H9 (cell line): ENCODE measurements at regions not wholly inside any gene's neighbourhood (a gene's known extent, or its start where the extent isn't known, plus 50 kb on each side); places are given as distances from the start of the nearest gene placed in this dataset.

Experiments used
- DNase-seq: peaks from one replicate; pipeline ENCODE4 v3.0.0-alpha.2; 2017
- H2AFZ ChIP-seq: one replicate; pipeline ENCODE4 v1.6.1; 2013; ENCODE audit warnings: mild to moderate bottlenecking, low read length, control low read depth, moderate library complexity
- H2AK5ac ChIP-seq: 2 replicates; pipeline ENCODE4 v1.6.1; 2013; ENCODE audit warnings: low read length, control low read depth, mixed read lengths; ENCODE audit not compliant: insufficient read length
- H2BK120ac ChIP-seq: one replicate; pipeline ENCODE4 v1.6.1; 2013; ENCODE audit warnings: low read depth, mild to moderate bottlenecking, low read length, control low read depth, inconsistent platforms; ENCODE audit not compliant: poor library complexity, severe bottlenecking
- H2BK12ac ChIP-seq: 2 replicates; pipeline ENCODE4 v1.6.1; 2013; ENCODE audit warnings: low read length, control low read depth, mixed read lengths, low read depth; ENCODE audit not compliant: insufficient read length
- H2BK15ac ChIP-seq: 2 replicates; pipeline ENCODE4 v1.6.1; 2013; ENCODE audit warnings: low read depth, low read length, control low read depth
- H2BK20ac ChIP-seq: one replicate; pipeline ENCODE4 v1.6.1; 2013; ENCODE audit warnings: low read depth, mild to moderate bottlenecking, low read length, control low read depth, inconsistent platforms; ENCODE audit not compliant: poor library complexity, severe bottlenecking
- H2BK5ac ChIP-seq: 2 replicates; pipeline ENCODE4 v1.6.1; 2013; ENCODE audit warnings: low read length, control low read depth, mixed read lengths; ENCODE audit not compliant: insufficient read length
- H3K14ac ChIP-seq: 2 replicates; pipeline ENCODE4 v1.6.1; 2013; ENCODE audit warnings: low read length, control low read depth; ENCODE audit not compliant: insufficient read depth
- H3K18ac ChIP-seq: 2 replicates; pipeline ENCODE4 v1.6.1; 2013; ENCODE audit warnings: low read depth, mild to moderate bottlenecking, mixed read lengths, low read length, control low read depth; ENCODE audit not compliant: insufficient read length
- H3K23ac ChIP-seq: 2 replicates; pipeline ENCODE4 v1.6.1; 2013; ENCODE audit warnings: low read length, control low read depth, mixed read lengths, low read depth; ENCODE audit not compliant: insufficient read length
- H3K23me2 ChIP-seq: 2 replicates; pipeline ENCODE4 v1.6.1; 2013; ENCODE audit warnings: low read depth, mild to moderate bottlenecking, mixed read lengths, low read length, control low read depth; ENCODE audit not compliant: insufficient read length, poor library complexity, severe bottlenecking
- H3K27ac ChIP-seq: 2 replicates; pipeline ENCODE4 v1.5.1; 2013; ENCODE audit warnings: low read length, control low read depth, mixed read lengths, low read depth; ENCODE audit not compliant: insufficient read length
- H3K27me3 ChIP-seq: 2 replicates; pipeline ENCODE4 v1.6.1; 2013; ENCODE audit warnings: low read length, control low read depth, inconsistent platforms; ENCODE audit not compliant: insufficient read depth
- H3K4ac ChIP-seq: 2 replicates; pipeline ENCODE4 v1.6.1; 2013; ENCODE audit warnings: low read depth, mild to moderate bottlenecking, control low read depth, inconsistent platforms, low read length, moderate library complexity
- H3K4me1 ChIP-seq: 2 replicates; pipeline ENCODE4 v1.6.1; 2013; ENCODE audit warnings: low read length, control low read depth, inconsistent platforms; ENCODE audit not compliant: insufficient read depth
- H3K4me2 ChIP-seq: 2 replicates; pipeline ENCODE4 v1.6.1; 2013; ENCODE audit warnings: low read length, control low read depth, mixed read lengths; ENCODE audit not compliant: insufficient read length, insufficient read depth
- H3K56ac ChIP-seq: 2 replicates; pipeline ENCODE4 v1.6.1; 2013; ENCODE audit warnings: low read depth, mild to moderate bottlenecking, mixed read lengths, low read length, control low read depth; ENCODE audit not compliant: insufficient read length
- H3K79me1 ChIP-seq: 2 replicates; pipeline ENCODE4 v1.6.1; 2013; ENCODE audit warnings: low read depth, mild to moderate bottlenecking, moderate library complexity, low read length, control low read depth, inconsistent platforms; ENCODE audit not compliant: insufficient read depth, poor library complexity, severe bottlenecking
- H3K79me2 ChIP-seq: 2 replicates; pipeline ENCODE4 v1.6.1; 2013; ENCODE audit warnings: low read length, control low read depth, inconsistent platforms; ENCODE audit not compliant: insufficient read depth
- H3K9ac ChIP-seq: 2 replicates; pipeline ENCODE4 v1.6.1; 2013; ENCODE audit warnings: low read length, control low read depth, mixed read lengths; ENCODE audit not compliant: insufficient read length; ENCODE audit errors: extremely low read depth
- H3K9me3 ChIP-seq: one replicate; pipeline ENCODE4 v1.6.1; 2013; ENCODE audit warnings: low read depth, low read length, inconsistent platforms; ENCODE audit not compliant: control insufficient read depth
- H3T11ph ChIP-seq: one replicate; pipeline ENCODE4 v1.6.1; 2013; ENCODE audit warnings: mild to moderate bottlenecking, low read length, control low read depth, inconsistent platforms
- H4K20me1 ChIP-seq: one replicate; pipeline ENCODE4 v1.6.1; 2013; ENCODE audit not compliant: control insufficient read depth, insufficient read length, insufficient read depth
- H4K5ac ChIP-seq: 2 replicates; pipeline ENCODE4 v1.6.1; 2013; ENCODE audit warnings: low read depth, mild to moderate bottlenecking, mixed read lengths, low read length, control low read depth; ENCODE audit not compliant: insufficient read length
- H4K8ac ChIP-seq: replicated peaks from 2 replicates; pipeline ENCODE4 v1.6.1; 2013; ENCODE audit warnings: low read length, control low read depth, mixed read lengths, low read depth; ENCODE audit not compliant: insufficient read length
- H4K91ac ChIP-seq: 2 replicates; pipeline ENCODE4 v1.6.1; 2013; ENCODE audit warnings: low read depth, mild to moderate bottlenecking, moderate library complexity, mixed read lengths, low read length, control low read depth; ENCODE audit not compliant: insufficient read length
- H3K27ac Mint-ChIP-seq, 3 experiments: 2 replicates in 2 of 3; 3 replicates in 1 of 3; pipeline ENCODE4 v1.8.0; 2020 to 2021; ENCODE audit warnings: mixed read lengths in 3 of 3, mild to moderate bottlenecking in 1 of 3, moderate library complexity in 1 of 3
- H3K27me3 Mint-ChIP-seq: 2 replicates; pipeline ENCODE4 v1.8.0; 2021; ENCODE audit warnings: low read depth, mild to moderate bottlenecking, moderate library complexity, mixed read lengths
- H3K36me3 Mint-ChIP-seq, 3 experiments: 2 replicates in 2 of 3; 3 replicates in 1 of 3; pipeline ENCODE4 v1.8.0; 2020 to 2021; ENCODE audit warnings: low read depth in 3 of 3, mixed read lengths in 3 of 3; ENCODE audit not compliant: insufficient read depth in 1 of 3
- H3K4me1 Mint-ChIP-seq, 2 experiments: 2 replicates each; pipeline ENCODE4 v1.8.0; 2020; ENCODE audit warnings: mixed read lengths in 2 of 2
- H3K4me3 Mint-ChIP-seq, 2 experiments: 2 replicates in 1 of 2; 3 replicates in 1 of 2; pipeline ENCODE4 v1.8.0; 2020 to 2021; ENCODE audit warnings: mild to moderate bottlenecking in 2 of 2, mixed read lengths in 2 of 2, moderate library complexity in 1 of 2
- H3K9me3 Mint-ChIP-seq, 2 experiments: 2 replicates in 1 of 2; 3 replicates in 1 of 2; pipeline ENCODE4 v1.8.0; 2020; ENCODE audit warnings: mild to moderate bottlenecking in 2 of 2, mixed read lengths in 2 of 2, moderate library complexity in 1 of 2
- CTCF ChIP-seq: fragments of 200-600 bp; sonication (generic); conservative IDR thresholded peaks from 3 replicates; pipeline ENCODE4 v1.8.0; 2021; ENCODE audit warnings: antibody characterized with exemption, mild to moderate bottlenecking
- WGBS: extraction: QIAGEN DNeasy Blood & Tissue Kit; methylation state at CpG from one replicate; pipeline ENCODE4 v1.1.7; 2013; ENCODE audit warnings: missing lambda C conversion rate, low lambda C conversion rate, mixed read lengths; ENCODE audit not compliant: insufficient read length; ENCODE audit errors: extremely low coverage; 5-methylcytosine and 5-hydroxymethylcytosine counted together

- Mint-ChIP-seq H3K9me3 (peaks cover 3 to 5% of the 10 kb centered on the region in 2 experiments; a peak in 4 of 5 replicates), H3K36me3 (peaks cover 0 to 2% (median 0%) of the 10 kb centered on the region in 3 experiments; a peak in 2 of 7 replicates), H3K27me3 (peaks cover 51% of the 10 kb centered on the region), H3K4me1 (peaks cover 0 to 4% of the 10 kb centered on the region in 2 experiments; a peak in 2 of 4 replicates), H3K4me3 (peak overlapping the region; percentile 36 to 62), H3K27ac (no peak overlapping the region)
- H4K8ac ChIP-seq: no peak overlapping the region
- no peak overlapping the region for H2BK15ac ChIP-seq
- H2BK20ac ChIP-seq: no peak overlapping the region
- peak overlapping the region; percentile 22 for H3K4me2 ChIP-seq
- H2AK5ac ChIP-seq: no peak overlapping the region
- H3K4me1 ChIP-seq: no peaks in the 10 kb centered on the region
- H2BK5ac ChIP-seq: no peak overlapping the region
- no peaks in the 10 kb centered on the region for H3K79me2 ChIP-seq
- H2AFZ ChIP-seq: no peak overlapping the region
- WGBS: no CpG with 5 or more reads among the region's 88 CpGs
- H3T11ph ChIP-seq: no peak overlapping the region
- no peak overlapping the region for H3K27ac ChIP-seq
- no peaks in the 10 kb centered on the region for H3K9me3 ChIP-seq
- no peak overlapping the region for H2BK120ac ChIP-seq
- DNase-seq: peak; percentile 43
- H4K20me1 ChIP-seq: no peaks in the 10 kb centered on the region
- H3K56ac ChIP-seq: no peak overlapping the region
- TF ChIP-seq CTCF: no peak
- no peak overlapping the region for H4K91ac ChIP-seq
- H3K23me2 ChIP-seq: peaks cover 8% of the 10 kb centered on the region
- no peak overlapping the region for H3K9ac ChIP-seq
- peaks cover 6% of the 10 kb centered on the region; the same call in 1 of the 2 replicates for H3K27me3 ChIP-seq
- H2BK12ac ChIP-seq: no peak overlapping the region
- H3K79me1 ChIP-seq: no peaks in the 10 kb centered on the region
- H3K23ac ChIP-seq: no peak overlapping the region
- no peak overlapping the region for H4K5ac ChIP-seq
- H3K18ac ChIP-seq: no peak overlapping the region
- H3K14ac ChIP-seq: no peak overlapping the region; the same call in 1 of the 2 replicates
- H3K4ac ChIP-seq: no peak overlapping the region
These were observed 512.7 kb upstream of the ZNF337 start for GRCh38 chr20:26209171-26209941.
